A549 (cell line): ENCODE measurements at regions not wholly inside any gene's neighbourhood (a gene's known extent, or its start where the extent isn't known, plus 50 kb on each side); places are given as distances from the start of the nearest gene placed in this dataset.

Experiments
- JUNB ChIP-seq: fragments of >200 bp; sonication (Bioruptor Twin); formaldehyde crosslinking; IDR thresholded peaks from 2 replicates; pipeline ENCODE4 v1.6.1; 2016
- REST ChIP-seq: fragments of 200-600 bp; sonication (generic); IDR thresholded peaks from 2 replicates; pipeline ENCODE4 v1.6.1; 2016; ENCODE audit warnings: antibody characterized with exemption, mild to moderate bottlenecking, moderate library complexity
- TF ChIP-seq, protein P1 (sequence below): fragments of >200 bp; sonication (Bioruptor Twin); formaldehyde crosslinking; IDR thresholded peaks from 3 replicates; pipeline ENCODE4 v1.5.1; 2016

DNA sequence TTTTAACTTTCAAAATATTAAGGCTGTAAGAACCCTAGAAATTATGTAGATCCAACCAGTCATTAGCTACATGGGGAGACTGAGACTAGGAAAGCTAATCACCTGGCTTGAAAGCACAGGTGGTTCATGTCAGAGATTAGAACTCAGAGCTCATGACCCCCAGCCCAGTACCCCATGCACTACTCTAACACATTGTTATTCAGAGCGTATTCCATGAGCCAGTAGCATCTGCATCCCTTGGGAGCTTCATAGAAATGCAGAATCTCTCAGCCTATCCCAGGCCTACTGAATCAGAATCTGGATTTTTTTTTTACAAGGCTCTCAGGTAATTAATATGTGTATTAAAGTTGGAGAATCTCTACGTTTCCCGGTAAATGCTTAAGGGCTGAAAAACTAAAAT, 161.7 kb downstream of the BTG1 start:
- TF ChIP-seq, protein P1, sequence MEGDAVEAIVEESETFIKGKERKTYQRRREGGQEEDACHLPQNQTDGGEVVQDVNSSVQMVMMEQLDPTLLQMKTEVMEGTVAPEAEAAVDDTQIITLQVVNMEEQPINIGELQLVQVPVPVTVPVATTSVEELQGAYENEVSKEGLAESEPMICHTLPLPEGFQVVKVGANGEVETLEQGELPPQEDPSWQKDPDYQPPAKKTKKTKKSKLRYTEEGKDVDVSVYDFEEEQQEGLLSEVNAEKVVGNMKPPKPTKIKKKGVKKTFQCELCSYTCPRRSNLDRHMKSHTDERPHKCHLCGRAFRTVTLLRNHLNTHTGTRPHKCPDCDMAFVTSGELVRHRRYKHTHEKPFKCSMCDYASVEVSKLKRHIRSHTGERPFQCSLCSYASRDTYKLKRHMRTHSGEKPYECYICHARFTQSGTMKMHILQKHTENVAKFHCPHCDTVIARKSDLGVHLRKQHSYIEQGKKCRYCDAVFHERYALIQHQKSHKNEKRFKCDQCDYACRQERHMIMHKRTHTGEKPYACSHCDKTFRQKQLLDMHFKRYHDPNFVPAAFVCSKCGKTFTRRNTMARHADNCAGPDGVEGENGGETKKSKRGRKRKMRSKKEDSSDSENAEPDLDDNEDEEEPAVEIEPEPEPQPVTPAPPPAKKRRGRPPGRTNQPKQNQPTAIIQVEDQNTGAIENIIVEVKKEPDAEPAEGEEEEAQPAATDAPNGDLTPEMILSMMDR = no peak
- TF ChIP-seq JUNB (no peak), REST (no peak)
